ENCODE measurements at regions not wholly inside any gene's neighbourhood (a gene's known extent, or its start where the extent isn't known, plus 50 kb on each side); places are given as distances from the start of the nearest gene placed in this dataset.

DNA sequence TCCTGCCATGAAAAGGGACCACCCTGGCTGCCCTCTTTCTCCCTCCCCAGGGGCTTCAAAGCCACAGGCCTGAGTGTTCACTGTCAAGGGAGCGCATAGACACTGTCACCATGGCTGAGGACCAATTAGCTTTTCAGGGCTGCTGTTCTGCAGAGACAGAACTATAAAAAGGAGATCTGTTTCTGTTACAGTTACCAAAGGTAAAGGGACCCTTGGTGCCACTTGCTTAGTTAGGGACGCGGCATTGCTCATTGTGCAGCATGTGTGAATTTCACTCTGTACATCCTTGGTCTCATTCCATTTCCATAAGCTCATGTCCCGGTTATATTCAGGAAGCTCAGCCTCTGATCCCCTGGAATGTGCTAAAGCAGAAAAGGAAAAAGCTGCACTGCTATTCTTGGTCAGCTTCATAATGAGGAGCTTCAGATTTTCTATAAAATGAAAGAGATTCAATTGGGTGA is 55.5 kb upstream of the RNF152 start:
- H3K4me3 ChIP-seq (replicated peaks in 1 of 3; ENCODE audit: low read depth in 2 of 3, low read length in 3 of 3) = no peak overlapping the region
- peaks cover 0 to 3% of the 10 kb centered on the region in 2 donors for H3K27me3 ChIP-seq (ENCODE audit: control insufficient read depth in 2 of 2, insufficient read depth in 2 of 2, low read length in 2 of 2)
- Mint-ChIP-seq H3K27me3 (ENCODE audit: low read depth in 3 of 3) (peaks cover 0 to 13% (median 4%) of the 10 kb centered on the region in 3 donors), H3K4me1 (peaks cover 9% of the 10 kb centered on the region), H3K9me3 (peaks cover 0 to 5% (median 0%) of the 10 kb centered on the region in 7 donors), H3K4me3 (no peak overlapping the region), H3K36me3 (no peaks in the 10 kb centered on the region), H3K27ac (no peak overlapping the region)
- no peak for TF ChIP-seq CTCF (IDR thresholded peaks at IDR 0.05)
- no peak for DNase-seq
- no peaks in the 10 kb centered on the region for H3K9me3 ChIP-seq (replicated peaks in 1 of 2; ENCODE audit: control insufficient read depth in 1 of 2, insufficient read depth in 1 of 2, low read length in 2 of 2)
- no peak overlapping the region for H3K4me2 ChIP-seq (replicated peaks; ENCODE audit: extremely low read depth, low read length, poor library complexity, severe bottlenecking)
- no peaks in the 10 kb centered on the region for H3K36me3 ChIP-seq (replicated peaks in 1 of 2; ENCODE audit: control insufficient read depth in 1 of 2, insufficient read depth in 2 of 2, low read length in 2 of 2)
- no peak overlapping the region for H2AFZ ChIP-seq (ENCODE audit: insufficient read depth, low read depth, low read length, poor library complexity, severe bottlenecking)
- intact Hi-C loops (cut with micrococcal nuclease) = no loop called here
- no peak overlapping the region for H3K9ac ChIP-seq (ENCODE audit: insufficient read depth, low read length, poor library complexity, severe bottlenecking)
- H3K4me1 ChIP-seq (ENCODE audit: control insufficient read depth in 1 of 2, insufficient read depth in 2 of 2, low read length in 2 of 2) = no peaks in the 10 kb centered on the region
- no peaks in the 10 kb centered on the region for H3K79me2 ChIP-seq (ENCODE audit: insufficient read depth, low read length)
- 85% methylated on average over 3 of the region's 4 CpGs for WGBS (ENCODE audit: insufficient coverage)
- no peaks in the 10 kb centered on the region for H4K20me1 ChIP-seq (ENCODE audit: insufficient read depth, low read length)
- H3K27ac ChIP-seq (ENCODE audit: low read depth in 1 of 2, low read length in 2 of 2) = no peak overlapping the region

DNA sequence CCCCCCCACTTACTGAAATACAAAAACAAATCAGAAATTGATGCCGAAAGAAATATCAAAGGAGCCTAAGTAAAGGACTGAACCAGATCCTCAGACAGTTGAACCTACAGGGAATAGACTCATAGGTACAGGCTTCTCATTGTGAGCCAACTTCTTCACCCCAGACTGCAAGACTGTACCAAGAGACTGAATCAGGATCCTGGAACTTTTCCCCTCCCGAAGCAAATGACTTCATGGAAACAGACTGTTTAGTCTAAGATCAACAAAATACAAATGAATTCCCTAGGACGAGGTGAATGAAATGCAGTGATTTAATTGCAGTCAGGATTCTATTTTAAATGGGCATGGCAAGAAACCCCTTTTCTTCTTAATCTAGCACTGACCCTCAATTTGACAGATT is 53.6 kb upstream of the RNF152 start:
- Mint-ChIP-seq H3K27me3 (ENCODE audit: low read depth in 3 of 3) (peaks cover 0 to 9% (median 4%) of the 10 kb centered on the region in 3 donors), H3K9me3 (peaks cover 0 to 4% (median 0%) of the 10 kb centered on the region in 7 donors), H3K36me3 (no peaks in the 10 kb centered on the region), H3K4me3 (no peak overlapping the region), H3K4me1 (peaks cover 6% of the 10 kb centered on the region), H3K27ac (no peak overlapping the region)
- H3K4me3 ChIP-seq (replicated peaks in 1 of 3; ENCODE audit: low read depth in 2 of 3, low read length in 3 of 3) = no peak overlapping the region
- no peak for TF ChIP-seq CTCF (IDR thresholded peaks at IDR 0.05)
- no peaks in the 10 kb centered on the region for H3K9me3 ChIP-seq (replicated peaks in 1 of 2; ENCODE audit: control insufficient read depth in 1 of 2, insufficient read depth in 1 of 2, low read length in 2 of 2)
- no peaks in the 10 kb centered on the region for H4K20me1 ChIP-seq (ENCODE audit: insufficient read depth, low read length)
- WGBS (ENCODE audit: insufficient coverage) = no CpG with 5 or more reads among the region's 3 CpGs
- intact Hi-C loops (cut with micrococcal nuclease) = no loop called here
- no peaks in the 10 kb centered on the region for H3K4me1 ChIP-seq (ENCODE audit: control insufficient read depth in 1 of 2, insufficient read depth in 2 of 2, low read length in 2 of 2)
- no peak overlapping the region for H3K9ac ChIP-seq (ENCODE audit: insufficient read depth, low read length, poor library complexity, severe bottlenecking)
- no peaks in the 10 kb centered on the region for H3K79me2 ChIP-seq (ENCODE audit: insufficient read depth, low read length)
- H3K36me3 ChIP-seq (replicated peaks in 1 of 2; ENCODE audit: control insufficient read depth in 1 of 2, insufficient read depth in 2 of 2, low read length in 2 of 2) = no peaks in the 10 kb centered on the region
- no peak overlapping the region for H2AFZ ChIP-seq (ENCODE audit: insufficient read depth, low read depth, low read length, poor library complexity, severe bottlenecking)
- H3K4me2 ChIP-seq (replicated peaks; ENCODE audit: extremely low read depth, low read length, poor library complexity, severe bottlenecking) = no peak overlapping the region
- peaks cover 0 to 3% of the 10 kb centered on the region in 2 donors for H3K27me3 ChIP-seq (ENCODE audit: control insufficient read depth in 2 of 2, insufficient read depth in 2 of 2, low read length in 2 of 2)
- no peak for DNase-seq
- H3K27ac ChIP-seq (ENCODE audit: low read depth in 1 of 2, low read length in 2 of 2) = no peak overlapping the region
